Inflammatory macrophage treated with lipopolysaccharide for 4 hours (primary cell): ENCODE measurements at regions not wholly inside any gene's neighbourhood (a gene's known extent, or its start where the extent isn't known, plus 50 kb on each side); places are given as distances from the start of the nearest gene placed in this dataset.

ENCODE experiments used
- DNase-seq: peaks from one replicate; pipeline ENCODE4 v3.0.0-alpha.2; 2020

DNA sequence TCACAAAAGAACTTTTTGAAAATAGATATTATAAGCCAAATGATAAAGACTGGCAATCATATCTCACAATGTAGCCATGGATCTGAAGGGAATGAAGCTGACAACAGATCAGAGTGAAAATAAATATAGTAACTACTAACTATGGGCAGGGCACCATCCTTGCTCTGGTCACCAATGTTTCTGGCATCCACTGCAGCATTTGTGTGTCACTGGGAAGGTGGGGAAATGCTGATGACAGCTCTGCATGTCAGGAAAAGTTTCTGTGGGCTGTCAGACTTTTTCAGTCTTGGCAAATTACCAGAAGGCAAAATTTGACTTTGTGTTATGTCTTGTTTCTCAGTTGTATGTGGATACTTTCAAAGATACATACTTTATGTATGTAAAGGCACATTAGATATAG, 195.6 kb downstream of the ZNF326 start:
- no peak for DNase-seq

DNA sequence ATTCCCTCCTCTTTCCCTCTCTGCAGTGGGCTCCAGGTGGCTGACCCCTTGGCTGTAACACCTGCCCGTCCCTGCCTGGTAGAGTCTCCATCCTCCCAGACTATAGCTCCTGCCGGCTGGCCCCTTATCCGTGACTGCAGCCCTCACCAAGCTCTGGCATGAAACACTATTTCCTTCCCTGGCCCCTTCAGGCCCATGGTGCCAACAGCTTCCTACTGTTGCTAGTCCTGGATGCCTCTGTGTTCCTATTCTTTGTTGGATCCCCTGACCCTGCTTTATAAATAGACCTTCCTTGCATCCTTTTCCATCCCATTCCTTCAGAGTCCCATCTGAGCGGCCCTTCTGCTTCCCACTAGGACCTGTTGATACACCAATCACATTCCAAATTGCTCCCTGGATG, 195.0 kb downstream of the ZNF326 start:
- no peak for DNase-seq

DNA sequence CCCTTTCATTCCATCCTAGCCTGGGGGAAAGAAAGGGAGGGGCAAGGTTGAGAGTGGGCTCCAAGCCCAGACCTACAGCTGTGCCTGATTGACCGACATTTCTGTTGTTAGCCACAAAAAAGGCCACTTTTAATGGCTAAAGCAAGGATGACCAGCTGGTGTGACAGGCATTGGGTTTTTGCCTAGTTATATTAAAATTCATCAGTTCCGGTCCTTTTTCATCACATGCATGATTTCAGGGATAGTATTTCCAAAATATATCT, 192.3 kb downstream of the ZNF326 start:
- no peak for DNase-seq

DNA sequence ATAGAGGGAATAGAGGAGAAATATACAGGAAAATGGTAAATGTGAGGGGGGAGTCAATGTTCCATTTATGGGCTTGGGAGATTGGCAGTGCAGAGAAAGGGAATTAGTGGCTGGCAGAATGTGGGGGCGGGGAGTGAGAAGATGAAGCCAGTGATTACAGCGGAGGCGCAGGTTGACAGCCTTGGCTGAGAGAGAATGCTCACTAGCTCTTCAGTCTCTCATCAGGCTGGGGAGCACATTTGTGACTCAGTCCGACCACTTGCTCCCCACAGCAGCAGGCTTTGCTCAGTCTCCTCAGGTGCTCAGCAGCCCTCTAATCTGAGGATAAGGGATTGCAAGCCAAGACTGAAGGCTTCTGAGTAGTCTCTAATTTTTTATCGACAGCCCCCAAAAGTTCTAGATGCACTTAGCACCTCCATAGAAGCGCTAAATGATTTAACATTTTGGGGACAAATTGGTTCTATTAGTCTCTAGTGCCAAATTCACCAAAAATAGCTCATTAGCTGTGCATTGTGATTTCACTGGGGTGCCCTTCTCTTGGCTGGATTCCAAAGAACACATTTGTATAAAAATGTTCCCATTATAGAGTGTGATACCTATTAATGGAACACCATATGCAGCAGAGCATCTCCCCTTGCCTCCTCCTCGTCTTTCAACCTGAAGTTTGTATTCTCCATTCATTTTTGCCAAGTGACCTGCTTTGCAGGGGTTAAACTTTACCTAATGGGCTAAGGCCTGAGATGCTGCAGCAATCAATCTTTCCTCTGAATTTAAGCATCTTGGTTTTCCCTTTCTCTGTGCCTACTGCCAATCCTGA, 191.8 kb downstream of the ZNF326 start:
- no peak for DNase-seq

DNA sequence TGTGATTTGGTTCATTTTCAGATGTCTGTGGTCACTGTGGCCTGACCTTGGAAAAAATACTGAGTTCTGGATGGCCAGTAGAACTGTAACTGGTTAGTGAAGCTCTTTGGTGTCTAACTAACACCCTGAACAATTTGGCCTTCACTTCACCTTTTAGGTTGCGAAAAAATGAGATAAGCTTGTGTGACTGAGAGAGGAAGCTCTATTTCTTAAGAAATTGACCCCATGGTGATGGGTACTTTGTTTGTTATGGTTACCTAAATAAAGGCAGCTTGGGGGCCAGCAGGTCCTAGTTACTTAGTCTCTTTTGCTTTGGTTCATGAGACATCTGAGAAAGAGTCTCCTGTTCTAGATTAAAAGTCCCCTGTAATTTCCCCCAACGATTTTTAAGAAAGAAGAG, 181.6 kb downstream of the ZNF326 start:
- peak; percentile 15 for DNase-seq

DNA sequence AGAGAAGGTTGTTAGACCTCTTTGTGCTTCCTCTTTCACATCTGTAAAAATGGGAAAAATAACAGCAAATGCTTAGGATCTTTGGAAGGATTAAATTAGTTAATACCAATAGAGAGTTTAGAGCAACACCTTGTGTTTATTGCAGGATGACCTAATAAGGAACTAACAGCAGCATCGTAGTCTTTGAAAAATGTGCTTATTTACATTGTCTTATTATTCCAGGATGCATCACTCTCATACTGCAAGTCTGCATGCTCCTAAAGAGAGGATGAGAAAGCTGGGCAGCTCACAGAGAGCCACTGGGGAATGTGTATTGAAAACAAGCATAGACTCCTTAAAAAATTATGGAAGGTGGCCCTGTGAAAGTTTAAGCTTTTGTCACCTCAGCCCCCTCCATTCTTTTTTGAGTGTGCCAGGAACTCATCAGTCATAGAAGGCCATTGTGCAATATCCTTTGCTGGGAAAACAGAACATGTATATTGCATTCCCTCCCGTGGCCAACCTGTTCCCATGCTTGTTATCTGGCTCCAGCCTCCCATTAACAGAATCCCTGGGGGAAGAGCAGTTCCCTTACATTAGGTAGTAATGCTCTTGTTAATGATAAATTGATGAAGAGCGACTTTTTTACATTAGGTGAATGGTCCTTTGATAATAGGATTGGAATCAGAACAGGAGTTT, 180.7 kb downstream of the ZNF326 start:
- peak; percentile 7 for DNase-seq

DNA sequence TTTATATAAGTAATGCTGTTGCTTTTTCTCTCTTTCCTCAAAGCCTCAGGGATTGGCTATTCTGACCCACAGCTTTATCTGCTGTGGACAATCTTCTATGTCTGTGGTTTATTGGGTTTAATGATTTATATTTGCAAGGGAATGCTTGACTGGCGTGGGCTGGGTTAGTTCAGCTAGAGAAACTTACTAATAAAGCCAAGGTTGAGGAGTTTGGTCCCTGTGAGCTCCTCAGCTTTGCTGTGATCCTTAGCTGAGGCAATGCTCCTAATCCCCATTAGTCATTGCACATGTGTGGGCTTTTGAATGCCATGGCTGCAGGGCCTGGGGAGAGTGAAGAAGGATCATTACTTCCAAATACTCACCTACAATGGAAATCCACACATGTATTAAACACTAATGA, 179.3 kb downstream of the ZNF326 start:
- no peak for DNase-seq

DNA sequence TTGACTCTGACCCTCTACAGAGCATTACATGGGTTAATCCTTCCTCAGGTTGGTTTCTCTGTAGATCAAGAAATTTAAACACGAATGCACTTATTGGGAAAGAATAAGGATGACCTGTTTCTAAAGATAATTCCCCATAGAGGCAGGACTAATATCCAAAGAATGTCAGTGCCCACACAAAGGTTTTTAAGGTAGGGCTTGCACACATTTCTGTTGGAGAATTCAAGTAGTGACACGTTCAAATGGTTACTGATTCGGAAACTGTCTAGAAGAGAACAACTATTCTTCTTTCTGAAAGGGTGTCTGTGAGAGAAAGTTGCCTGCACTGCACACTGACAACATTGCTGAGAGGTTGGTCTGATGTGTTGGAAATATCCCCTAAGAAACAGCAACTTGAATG, 167.3 kb downstream of the ZNF326 start:
- DNase-seq, result no peak

DNA sequence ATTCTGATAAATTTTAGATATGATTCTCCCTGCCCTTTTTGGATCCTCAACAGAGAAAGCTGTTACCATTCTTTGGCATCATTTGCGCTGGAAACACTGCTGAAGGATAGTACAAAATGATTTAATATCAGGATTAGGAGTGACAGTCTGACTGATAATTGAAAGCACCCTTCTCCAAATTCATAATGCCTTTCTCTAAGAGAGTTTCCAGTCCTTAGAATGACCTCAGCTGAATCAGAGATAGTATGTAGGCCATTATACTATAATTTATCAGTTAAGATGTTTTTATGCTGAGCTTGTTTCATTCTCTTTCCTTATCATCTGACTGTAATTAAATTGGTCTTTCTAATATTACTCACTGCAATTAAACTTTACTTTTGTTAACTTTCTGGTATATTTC, 166.7 kb downstream of the ZNF326 start:
- no peak for DNase-seq

DNA sequence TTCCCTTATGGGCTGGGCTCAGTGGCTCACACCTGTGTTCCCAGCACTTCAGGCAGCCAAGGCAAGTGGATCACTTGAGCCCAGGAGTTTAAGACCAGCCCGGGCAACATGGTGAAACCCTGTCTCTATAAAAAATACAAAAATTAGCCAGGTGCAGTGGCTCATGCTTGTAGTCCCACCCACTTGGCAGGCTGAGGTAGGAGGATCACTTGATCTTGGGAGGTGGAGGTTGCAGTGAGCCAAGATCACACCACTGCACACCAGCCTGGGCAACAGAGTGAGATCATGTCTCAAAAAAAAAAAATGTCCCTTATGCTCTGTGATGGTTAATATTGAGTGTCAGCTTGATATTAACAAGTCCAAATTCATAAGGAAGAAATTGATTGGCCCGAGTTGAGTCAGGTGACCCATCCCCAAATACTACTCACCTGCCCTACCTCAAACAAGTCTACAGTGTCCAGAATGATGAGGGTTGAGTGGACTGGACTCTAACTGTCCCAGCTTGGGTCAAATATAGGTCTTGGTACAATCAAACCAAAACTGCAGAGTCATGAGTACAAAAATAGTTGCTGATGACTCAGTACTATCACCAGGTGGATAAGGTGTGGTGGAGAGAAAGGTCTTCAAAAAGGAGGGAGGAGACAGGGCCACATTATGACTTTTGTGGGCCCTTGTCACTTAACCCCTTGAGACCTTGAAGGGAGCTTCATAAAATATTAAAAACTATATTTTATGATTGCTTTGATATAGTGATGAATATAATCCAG, 161.0 kb downstream of the ZNF326 start:
- DNase-seq, result no peak

DNA sequence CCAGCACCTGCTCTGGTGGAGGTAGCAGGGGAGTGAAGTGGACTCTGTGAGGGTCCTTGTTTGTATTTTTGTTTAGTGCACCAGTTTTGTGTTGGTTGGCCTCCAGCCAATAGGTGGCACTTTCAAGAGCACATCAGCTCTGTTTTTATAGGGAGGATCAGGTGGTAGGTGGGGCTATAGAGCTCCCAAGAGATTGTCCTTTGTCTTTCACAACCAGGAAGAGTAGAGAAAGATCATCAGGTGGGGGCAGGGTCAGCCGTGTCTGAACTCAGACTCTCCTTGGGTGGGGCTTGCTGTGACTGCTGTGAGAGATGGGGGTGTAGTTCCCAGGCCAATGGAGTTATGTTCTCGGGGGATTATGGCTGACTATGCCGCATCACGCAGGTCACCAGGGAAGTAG, 159.8 kb downstream of the ZNF326 start:
- no peak for DNase-seq

DNA sequence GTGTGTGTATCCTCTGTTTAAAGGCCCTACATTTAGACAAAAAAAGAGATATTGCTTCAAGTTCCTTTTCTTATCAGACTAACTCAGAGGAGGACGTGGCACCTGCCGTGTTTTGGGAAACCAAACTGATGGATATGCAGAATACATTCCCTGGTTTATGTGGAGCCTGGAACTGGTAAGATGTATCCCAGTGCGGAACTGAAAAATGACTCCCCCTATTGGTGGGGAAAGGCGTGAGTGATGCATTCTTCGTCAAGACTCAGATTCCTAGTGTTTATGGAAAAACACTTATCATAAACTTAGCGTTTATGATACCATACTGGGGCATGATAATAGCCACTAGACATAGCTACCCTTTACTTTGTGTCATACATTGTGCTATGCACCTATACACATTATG, 154.2 kb downstream of the ZNF326 start:
- DNase-seq, result no peak

DNA sequence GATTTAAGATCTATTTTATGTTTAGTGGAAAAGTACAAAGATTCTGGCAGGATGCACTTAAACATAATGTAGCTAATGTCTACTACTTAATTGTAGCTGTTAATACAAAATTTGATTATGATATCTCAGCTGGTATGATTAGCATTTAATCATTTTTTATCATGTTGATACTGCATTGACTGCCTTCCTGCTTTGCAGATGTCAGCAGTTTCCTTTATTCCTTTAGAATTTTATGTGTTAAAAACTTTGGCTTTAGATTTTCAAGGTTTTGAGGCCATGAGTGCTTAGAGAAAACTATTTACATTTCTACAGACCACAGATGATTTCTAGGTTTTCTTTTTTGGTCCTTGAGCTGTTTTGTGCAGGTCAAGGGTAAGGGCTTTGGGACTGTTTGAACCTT, 152.2 kb downstream of the ZNF326 start:
- DNase-seq, result no peak

DNA sequence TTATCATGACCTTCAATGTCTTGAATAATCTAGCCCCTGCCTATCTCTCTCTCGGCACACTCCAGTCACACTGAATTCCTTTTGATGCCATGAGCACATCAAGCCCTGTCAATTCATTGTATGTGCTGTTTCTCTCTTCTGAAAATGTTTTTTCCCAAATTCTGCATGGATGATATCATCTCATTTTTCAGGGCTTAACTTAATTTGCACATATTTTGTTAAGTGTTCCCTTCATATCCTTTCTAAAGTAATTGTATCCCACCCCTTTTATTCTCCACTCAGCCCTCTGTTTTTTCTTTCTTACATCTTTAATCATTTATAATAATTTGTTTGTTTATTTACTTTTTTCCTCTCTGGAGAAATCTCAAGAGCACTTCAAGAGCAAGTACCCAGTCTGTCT, 149.9 kb downstream of the ZNF326 start:
- no peak for DNase-seq

DNA sequence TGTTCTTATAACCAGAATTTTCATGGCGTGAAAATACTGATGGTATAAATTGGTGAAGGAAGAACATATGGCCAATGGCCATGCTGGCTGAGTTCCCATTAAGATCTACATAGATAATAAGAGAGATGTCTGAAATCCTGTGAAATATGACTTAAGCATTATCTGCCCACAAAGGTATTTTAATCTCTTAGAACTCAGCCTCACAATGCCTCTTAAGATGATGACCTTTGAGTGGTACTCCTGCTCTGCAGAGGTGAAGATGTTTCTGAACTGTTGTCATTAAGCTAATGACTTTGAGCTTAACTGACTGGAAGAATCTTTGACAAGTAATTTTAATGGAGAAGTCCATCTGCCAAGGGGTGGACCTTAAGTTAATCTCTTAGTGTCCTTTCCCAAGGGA, 148.7 kb downstream of the ZNF326 start:
- no peak for DNase-seq

DNA sequence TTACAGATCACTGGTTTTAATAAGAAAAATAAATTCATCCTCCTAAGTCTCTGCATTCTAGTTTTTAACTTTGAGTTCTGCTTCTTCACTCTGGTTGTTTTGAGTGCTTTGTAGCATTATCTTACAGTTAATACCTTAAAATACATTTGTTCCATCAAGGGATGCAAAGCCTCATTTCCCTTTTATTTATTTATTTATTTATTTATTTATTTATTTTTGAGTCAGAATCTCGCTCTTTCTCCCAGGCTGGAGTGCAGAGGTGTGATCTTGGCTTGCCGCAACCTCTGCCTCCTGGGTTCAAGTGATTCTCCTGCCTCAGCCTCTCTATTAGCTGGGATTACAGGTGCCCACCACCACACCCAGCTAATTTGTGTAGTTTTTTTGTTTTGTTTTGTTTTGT, 147.8 kb downstream of the ZNF326 start:
- DNase-seq, result no peak

DNA sequence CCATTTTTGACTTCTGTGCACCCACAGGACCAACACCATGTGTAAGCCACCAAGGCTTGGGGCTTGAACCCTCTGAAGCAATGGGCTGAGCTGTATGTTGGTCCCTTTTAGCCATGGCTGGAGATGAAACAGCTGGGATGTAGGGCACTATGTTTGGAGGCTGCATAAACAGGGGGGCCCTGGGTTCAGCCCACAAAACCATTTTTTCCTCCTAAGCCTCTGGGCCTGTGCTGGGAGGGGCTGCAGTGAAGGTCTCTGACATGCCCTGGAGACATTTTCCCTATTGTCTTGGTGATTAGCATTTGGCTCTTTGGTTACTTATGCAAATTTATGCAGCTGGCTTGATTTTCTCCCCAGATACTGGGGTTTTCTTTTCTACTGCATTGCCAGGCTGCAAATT, 144.9 kb downstream of the ZNF326 start:
- DNase-seq, result no peak

DNA sequence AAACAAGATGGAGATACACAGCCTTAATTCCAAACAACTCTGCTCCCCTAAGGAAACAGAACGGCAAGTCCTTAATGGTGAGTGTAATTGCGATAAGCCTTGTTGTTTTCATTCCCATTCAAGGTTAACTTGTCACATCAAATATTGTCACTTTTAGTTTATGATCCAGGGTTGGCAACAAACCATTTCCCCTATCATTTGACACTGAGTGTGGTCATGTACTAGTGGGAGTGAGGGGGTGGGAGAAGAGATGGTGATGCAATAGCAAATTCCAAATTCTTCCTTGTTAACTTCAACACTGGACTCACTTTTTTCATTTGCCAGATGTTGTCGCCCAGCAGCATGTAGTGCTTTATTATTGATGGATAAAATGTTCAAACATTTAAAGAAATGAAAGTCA, 140.4 kb downstream of the ZNF326 start:
- peak; percentile 2 for DNase-seq

DNA sequence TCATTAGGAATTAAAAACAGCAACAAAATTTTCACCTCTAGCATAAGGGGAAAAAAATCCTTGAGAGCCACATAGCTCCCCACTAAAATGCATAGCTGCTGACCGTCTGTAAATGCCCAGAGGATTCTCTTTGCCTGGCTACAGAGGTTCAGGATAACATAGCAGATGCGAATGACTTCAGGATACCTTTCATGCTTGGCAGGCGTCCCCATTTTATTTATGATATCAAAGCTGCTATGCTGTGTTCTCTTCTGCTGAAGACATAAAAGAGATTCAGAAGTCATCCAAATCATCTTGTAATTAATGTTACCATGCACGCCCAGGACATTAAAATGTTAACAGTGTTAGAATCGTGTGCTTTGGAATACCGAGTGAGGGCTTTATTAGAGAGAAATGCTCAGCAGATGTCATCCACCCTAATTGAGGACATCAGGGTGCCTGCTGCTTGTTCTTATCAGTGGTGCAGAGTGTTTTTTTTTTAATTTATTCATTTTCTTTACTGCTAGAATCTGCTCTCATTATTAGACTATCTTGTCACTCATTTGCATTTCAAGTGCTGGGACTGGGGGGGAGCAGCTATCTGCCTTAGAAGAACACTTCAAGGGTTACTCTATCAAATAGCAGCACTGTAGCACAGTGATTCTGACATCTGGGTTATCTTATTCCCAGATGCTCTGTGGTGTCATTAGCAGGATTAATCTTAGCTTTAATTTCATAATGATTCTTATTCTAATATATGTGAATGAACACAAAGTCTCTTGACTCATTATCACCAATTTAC, 139.5 kb downstream of the ZNF326 start:
- no peak for DNase-seq

DNA sequence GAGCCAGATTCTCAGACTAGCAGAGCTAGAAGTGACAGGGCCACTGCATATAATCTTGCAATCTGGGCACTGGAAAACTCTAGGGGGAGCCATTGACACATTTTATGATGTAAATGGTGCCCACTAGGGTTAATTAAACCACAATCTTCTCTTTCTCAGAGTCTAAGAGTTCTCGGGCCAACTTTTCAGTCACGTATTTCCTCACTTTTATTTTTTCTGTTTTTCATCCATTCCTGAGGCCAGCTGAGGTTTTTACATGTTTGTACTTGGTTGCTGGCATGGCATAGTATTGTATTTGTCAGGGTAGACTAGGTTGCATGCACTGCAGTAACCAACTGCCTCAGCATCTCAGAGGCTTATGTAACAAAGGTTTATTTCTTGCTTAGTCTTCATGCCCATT, 138.2 kb downstream of the ZNF326 start:
- peak; percentile 14 for DNase-seq

DNA sequence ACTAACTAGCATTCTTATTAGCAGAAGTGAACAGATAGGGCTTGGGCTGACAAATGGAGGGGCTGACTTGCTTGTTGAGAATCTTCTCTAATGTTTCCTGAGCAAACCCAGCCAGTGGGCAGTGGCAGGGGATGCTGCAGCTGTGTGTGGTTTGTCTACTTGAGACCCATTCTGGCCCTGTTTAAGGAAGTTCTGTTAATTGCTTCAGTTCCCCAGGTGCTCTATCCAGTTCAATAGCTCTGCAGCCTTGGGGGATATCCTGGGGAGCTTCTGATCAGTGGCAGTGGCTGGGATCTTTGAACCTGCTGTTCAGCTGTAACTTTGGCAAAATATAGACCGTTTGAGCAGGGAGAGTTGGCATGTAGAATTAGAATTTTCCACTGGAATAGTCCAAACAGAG, 137.4 kb downstream of the ZNF326 start:
- no peak for DNase-seq

DNA sequence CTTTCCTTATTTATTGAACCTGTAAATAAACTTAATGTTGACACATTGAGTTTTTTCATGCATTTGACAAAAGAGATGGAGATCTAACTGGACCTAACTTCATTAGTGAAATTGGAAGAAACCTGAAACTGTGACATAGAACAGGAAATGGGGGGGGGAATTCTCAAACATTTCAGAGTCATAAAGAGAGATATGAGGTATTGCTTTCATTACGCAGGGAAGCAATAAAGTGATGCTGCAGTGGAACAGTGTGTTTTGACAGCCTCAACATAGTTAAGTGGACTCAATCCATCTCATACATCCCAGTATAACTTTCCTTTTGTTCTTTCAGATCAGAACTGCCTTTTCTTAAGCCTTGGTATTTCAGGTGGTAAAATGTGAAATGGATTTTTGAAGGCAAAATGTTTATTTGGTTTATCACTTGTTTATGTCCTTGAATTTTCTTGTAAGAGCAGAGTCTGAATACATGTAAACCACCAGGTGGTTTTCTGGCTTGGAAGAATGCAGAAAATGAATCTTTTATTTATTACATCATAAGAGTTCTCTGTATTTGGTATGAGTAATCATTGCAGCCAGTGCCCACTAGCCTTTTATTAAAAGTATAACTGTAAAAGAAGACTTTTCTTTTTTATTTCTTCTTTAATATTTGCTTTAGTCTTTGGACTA, 132.5 kb downstream of the ZNF326 start:
- no peak for DNase-seq

DNA sequence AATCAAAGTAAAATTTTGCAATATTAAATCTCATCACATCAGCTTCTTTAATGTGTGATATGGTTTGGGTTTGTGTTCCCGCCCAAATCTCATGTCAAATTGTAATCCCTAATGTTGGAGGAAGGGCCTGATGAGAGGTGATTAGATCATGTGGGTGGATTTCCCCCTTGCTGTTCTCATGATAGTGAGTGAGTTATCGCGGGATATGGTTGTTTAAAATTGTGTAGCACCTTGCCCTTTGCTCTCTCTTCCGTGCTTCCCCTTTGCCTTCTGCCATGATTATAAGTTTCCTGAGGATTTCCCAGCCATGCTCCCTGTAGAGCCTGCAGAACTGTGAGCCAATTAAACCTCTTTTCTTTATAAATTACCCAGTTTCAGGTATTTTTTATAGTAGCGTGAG, 131.9 kb downstream of the ZNF326 start:
- no peak for DNase-seq
